ENCODE measurements at regions not wholly inside any gene's neighbourhood (a gene's known extent, or its start where the extent isn't known, plus 50 kb on each side); places are given as distances from the start of the nearest gene placed in this dataset.
"Not testable (repeated sequence)": the region's sequence is repeated elsewhere in the genome, so short reads cannot be mapped to it uniquely, and the experiment has no call there.

- no peak overlapping the region for H3K4me3 ChIP-seq (ENCODE audit: low read depth, low read length)
- no peak for TF ChIP-seq CTCF (IDR thresholded peaks at IDR 0.05; ENCODE audit: borderline replicate concordance, insufficient read depth, low read depth, low read length)
Measured at GRCh38 chr5:163252950-163253349, 184.4 kb upstream of the CCNG1 start.

GRCh38 chr5:163259495-163259894 is 177.9 kb upstream of the CCNG1 start:
- no peak overlapping the region for H3K4me3 ChIP-seq (ENCODE audit: low read depth, low read length)
- TF ChIP-seq CTCF (IDR thresholded peaks at IDR 0.05; ENCODE audit: borderline replicate concordance, insufficient read depth, low read depth, low read length): no peak

GRCh38 chr5:163260471-163260870 is 176.9 kb upstream of the CCNG1 start:
- no peak overlapping the region for H3K4me3 ChIP-seq (ENCODE audit: low read depth, low read length)
- TF ChIP-seq CTCF (IDR thresholded peaks at IDR 0.05; ENCODE audit: borderline replicate concordance, insufficient read depth, low read depth, low read length): no peak

GRCh38 chr5:163260961-163261360 is 176.4 kb upstream of the CCNG1 start:
- TF ChIP-seq CTCF (IDR thresholded peaks at IDR 0.05; ENCODE audit: borderline replicate concordance, insufficient read depth, low read depth, low read length): no peak
- H3K4me3 ChIP-seq (ENCODE audit: low read depth, low read length): no peak overlapping the region

- no peak overlapping the region for H3K4me3 ChIP-seq (ENCODE audit: low read depth, low read length)
- TF ChIP-seq CTCF (IDR thresholded peaks at IDR 0.05; ENCODE audit: borderline replicate concordance, insufficient read depth, low read depth, low read length): no peak
Measured at GRCh38 chr5:163261647-163262269, 175.6 kb upstream of the CCNG1 start.

- H3K4me3 ChIP-seq (ENCODE audit: low read depth, low read length): not testable (repeated sequence)
Measured at GRCh38 chr5:163266249-163266648, 171.1 kb upstream of the CCNG1 start.

- no peak overlapping the region for H3K4me3 ChIP-seq (ENCODE audit: low read depth, low read length)
- 0 out of 2 replicates have a peak, but pooled peaks have one; percentile 20 for TF ChIP-seq CTCF (IDR thresholded peaks at IDR 0.05; ENCODE audit: borderline replicate concordance, insufficient read depth, low read depth, low read length)
Measured at GRCh38 chr5:163269624-163270023, 167.8 kb upstream of the CCNG1 start.

- H3K4me3 ChIP-seq (ENCODE audit: low read depth, low read length): no peak overlapping the region
- no peak for TF ChIP-seq CTCF (IDR thresholded peaks at IDR 0.05; ENCODE audit: borderline replicate concordance, insufficient read depth, low read depth, low read length)
Measured at GRCh38 chr5:163276466-163276865, 160.9 kb upstream of the CCNG1 start.

GRCh38 chr5:163280897-163281296 is 156.5 kb upstream of the CCNG1 start:
- not testable (repeated sequence) for H3K4me3 ChIP-seq (ENCODE audit: low read depth, low read length)

Measured in GM12875 (cell line).